Liver (tissue), 8 donors: ENCODE measurements at regions not wholly inside any gene's neighbourhood (a gene's known extent, or its start where the extent isn't known, plus 50 kb on each side); places are given as distances from the start of the nearest gene placed in this dataset.

Experiments
- DNase-seq: peaks from one replicate; pipeline ENCODE4 v3.0.0-alpha.2; 2017; ENCODE audit warnings: low spot score
- H3K27ac ChIP-seq, 2 donors: one replicate each; pipeline ENCODE4 v1.7.0; 2013; ENCODE audit warnings: inconsistent platforms in 2 of 2, low read length in 2 of 2, control low read depth in 1 of 2, low read depth in 1 of 2, mild to moderate bottlenecking in 1 of 2
- H3K27me3 ChIP-seq, 4 donors: one replicate each; pipeline versions ENCODE4 v1.6.1 to v1.7.0; 2013; ENCODE audit warnings: low read length in 3 of 4, inconsistent platforms in 1 of 4, mild to moderate bottlenecking in 1 of 4, moderate library complexity in 1 of 4; ENCODE audit not compliant: control insufficient read depth in 4 of 4, insufficient read depth in 4 of 4
- H3K36me3 ChIP-seq, 4 donors: one replicate each; pipeline versions ENCODE4 v1.6.1 to v1.7.0; 2013; ENCODE audit warnings: low read length in 3 of 4, mild to moderate bottlenecking in 3 of 4, low read depth in 1 of 4, moderate library complexity in 1 of 4; ENCODE audit not compliant: control insufficient read depth in 4 of 4, insufficient read depth in 3 of 4
- H3K4me1 ChIP-seq, 4 donors: one replicate each; pipeline versions ENCODE4 v1.6.1 to v1.7.0; 2013; ENCODE audit warnings: low read length in 3 of 4, mild to moderate bottlenecking in 3 of 4, moderate library complexity in 1 of 4; ENCODE audit not compliant: control insufficient read depth in 4 of 4, insufficient read depth in 4 of 4
- H3K4me3 ChIP-seq, 3 donors: one replicate each; pipeline versions ENCODE4 v1.6.1 to v1.7.0; 2013; ENCODE audit warnings: low read length in 3 of 3, control low read depth in 1 of 3, low read depth in 1 of 3, mild to moderate bottlenecking in 1 of 3
- H3K9ac ChIP-seq, 2 donors: one replicate each; pipeline ENCODE4 v1.7.0; 2013; ENCODE audit warnings: low read length in 2 of 2, mild to moderate bottlenecking in 2 of 2, moderate library complexity in 2 of 2, control low read depth in 1 of 2, low read depth in 1 of 2
- H3K9me3 ChIP-seq, 4 donors: one replicate each; pipeline versions ENCODE4 v1.6.1 to v1.7.0; 2013; ENCODE audit warnings: low read length in 3 of 4; ENCODE audit not compliant: control insufficient read depth in 4 of 4
- CTCF ChIP-seq: fragments of 150-350 bp; IDR thresholded peaks from 2 replicates; pipeline ENCODE4 v1.5.1; 2017; ENCODE audit warnings: improper control_type of control experiment, low read depth, low read length; ENCODE audit not compliant: missing input control
- GABPA ChIP-seq, 2 donors: IDR thresholded peaks in 1 of 2; conservative IDR thresholded peaks in 1 of 2; 2 replicates each; pipeline ENCODE4 v1.6.1; 2016; ENCODE audit warnings: antibody characterized with exemption in 2 of 2, mild to moderate bottlenecking in 1 of 2, moderate library complexity in 1 of 2
- HNF4A ChIP-seq, 2 donors: conservative IDR thresholded peaks; 2 replicates each; pipeline ENCODE4 v1.6.1; 2016; ENCODE audit warnings: antibody characterized with exemption in 2 of 2, mild to moderate bottlenecking in 2 of 2
- JUND ChIP-seq, 2 donors: IDR thresholded peaks; 2 replicates each; pipeline ENCODE4 v1.6.1; 2016; ENCODE audit warnings: antibody characterized with exemption in 2 of 2
- MAX ChIP-seq: IDR thresholded peaks from 2 replicates; pipeline ENCODE4 v1.6.1; 2016; ENCODE audit warnings: antibody characterized with exemption
- NR2F2 ChIP-seq: IDR thresholded peaks from 2 replicates; pipeline ENCODE4 v1.6.1; 2016; ENCODE audit warnings: antibody characterized with exemption
- RAD21 ChIP-seq, 2 donors: IDR thresholded peaks; 2 replicates each; pipeline ENCODE4 v1.6.1; 2016; ENCODE audit warnings: antibody characterized with exemption in 2 of 2, mild to moderate bottlenecking in 2 of 2
- REST ChIP-seq: IDR thresholded peaks from 2 replicates; pipeline ENCODE4 v1.6.1; 2016; ENCODE audit warnings: antibody characterized with exemption, mild to moderate bottlenecking
- SP1 ChIP-seq: IDR thresholded peaks from 2 replicates; pipeline ENCODE4 v1.6.1; 2018; ENCODE audit warnings: antibody characterized with exemption, mild to moderate bottlenecking
- TAF1 ChIP-seq: conservative IDR thresholded peaks from 2 replicates; pipeline ENCODE4 v1.6.1; 2016; ENCODE audit warnings: antibody characterized with exemption, mild to moderate bottlenecking
- WGBS: extraction: QIAGEN DNeasy Blood & Tissue Kit; methylation state at CpG from one replicate; pipeline ENCODE4 v1.1.7; 2013; 5-methylcytosine and 5-hydroxymethylcytosine counted together
- TF ChIP-seq, protein P1 (sequence below): IDR thresholded peaks from 2 replicates; pipeline ENCODE4 v1.6.1; 2016; ENCODE audit warnings: antibody characterized with exemption
- donor health status: healthy.
- donor health status: healthy.
- donor health status: healthy.
- donor health status: healthy.
- donor health status: healthy.

DNA sequence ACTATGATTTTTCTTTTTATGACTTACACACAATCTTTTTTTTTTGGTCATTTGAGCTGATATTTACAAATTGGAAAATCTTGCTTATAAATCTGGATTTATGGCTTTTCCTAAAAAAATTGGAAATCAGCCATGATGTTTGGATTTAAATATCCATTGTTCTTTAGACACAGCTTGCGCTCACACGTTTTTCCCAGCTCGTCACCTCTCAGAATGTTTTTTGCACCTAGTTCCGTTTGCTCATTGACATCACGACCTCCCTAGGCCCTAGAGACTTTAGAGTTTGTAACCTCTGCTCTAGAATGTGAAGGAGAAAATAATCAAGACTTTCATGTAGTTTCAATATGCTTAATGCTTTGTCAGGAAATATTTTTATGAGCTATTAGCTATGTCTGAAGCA, 930.5 kb downstream of the TLE4 start:
- Histone ChIP-seq H3K4me1 (no peaks in the 10 kb centered on the region), H3K9ac (no peak overlapping the region), H3K4me3 (no peak overlapping the region), H3K9me3 (no peaks in the 10 kb centered on the region), H3K36me3 (no peaks in the 10 kb centered on the region), H3K27ac (no peak overlapping the region), H3K27me3 (no peaks in the 10 kb centered on the region)
- TF ChIP-seq GABPA (IDR thresholded peaks at IDR 0.05 in 1 of 2, conservative IDR thresholded peaks at IDR 0.05 in 1 of 2): no peak
- no peak for TF ChIP-seq TAF1
- no peak for TF ChIP-seq NR2F2
- TF ChIP-seq HNF4A (conservative IDR thresholded peaks at IDR 0.05): no peak
- TF ChIP-seq REST: no peak
- no peak for TF ChIP-seq MAX
- TF ChIP-seq RAD21 (IDR thresholded peaks at IDR 0.05): no peak
- WGBS: 68% methylated on average over 5 of the region's 5 CpGs
- no peak for DNase-seq

DNA sequence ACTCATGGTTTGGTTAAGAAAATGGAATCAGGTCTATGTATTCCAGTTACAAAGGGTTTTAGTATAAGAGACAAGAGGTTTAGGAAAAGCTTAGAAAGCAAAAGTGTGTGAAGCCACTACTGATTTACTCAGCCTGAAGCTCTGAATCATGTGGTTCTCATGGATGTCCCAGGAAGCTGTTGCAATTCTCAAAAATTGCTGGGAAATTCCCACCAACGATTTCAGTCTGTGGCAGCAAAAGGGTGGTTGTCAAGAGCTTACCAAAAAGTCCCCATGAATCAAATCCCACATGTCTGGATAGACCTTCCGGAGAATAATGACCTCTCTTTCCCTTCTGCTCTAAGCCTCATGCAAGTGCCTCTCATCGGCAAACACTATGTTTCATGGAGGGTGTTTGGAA, 929.9 kb downstream of the TLE4 start:
- Histone ChIP-seq H3K36me3 (no peaks in the 10 kb centered on the region), H3K27ac (no peak overlapping the region), H3K27me3 (no peaks in the 10 kb centered on the region), H3K9ac (no peak overlapping the region), H3K9me3 (no peaks in the 10 kb centered on the region), H3K4me1 (no peaks in the 10 kb centered on the region), H3K4me3 (no peak overlapping the region)
- TF ChIP-seq NR2F2 (no peak), SP1 (no peak), RAD21 (IDR thresholded peaks at IDR 0.05) (no peak), CTCF (no peak), JUND (IDR thresholded peaks at IDR 0.05) (no peak)
- TF ChIP-seq, protein P1, sequence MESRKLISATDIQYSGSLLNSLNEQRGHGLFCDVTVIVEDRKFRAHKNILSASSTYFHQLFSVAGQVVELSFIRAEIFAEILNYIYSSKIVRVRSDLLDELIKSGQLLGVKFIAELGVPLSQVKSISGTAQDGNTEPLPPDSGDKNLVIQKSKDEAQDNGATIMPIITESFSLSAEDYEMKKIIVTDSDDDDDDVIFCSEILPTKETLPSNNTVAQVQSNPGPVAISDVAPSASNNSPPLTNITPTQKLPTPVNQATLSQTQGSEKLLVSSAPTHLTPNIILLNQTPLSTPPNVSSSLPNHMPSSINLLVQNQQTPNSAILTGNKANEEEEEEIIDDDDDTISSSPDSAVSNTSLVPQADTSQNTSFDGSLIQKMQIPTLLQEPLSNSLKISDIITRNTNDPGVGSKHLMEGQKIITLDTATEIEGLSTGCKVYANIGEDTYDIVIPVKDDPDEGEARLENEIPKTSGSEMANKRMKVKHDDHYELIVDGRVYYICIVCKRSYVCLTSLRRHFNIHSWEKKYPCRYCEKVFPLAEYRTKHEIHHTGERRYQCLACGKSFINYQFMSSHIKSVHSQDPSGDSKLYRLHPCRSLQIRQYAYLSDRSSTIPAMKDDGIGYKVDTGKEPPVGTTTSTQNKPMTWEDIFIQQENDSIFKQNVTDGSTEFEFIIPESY: no peak
- 72% methylated on average over 3 of the region's 3 CpGs for WGBS
- DNase-seq: no peak
